ENCODE measurements at regions not wholly inside any gene's neighbourhood (a gene's known extent, or its start where the extent isn't known, plus 50 kb on each side); places are given as distances from the start of the nearest gene placed in this dataset.

DNA sequence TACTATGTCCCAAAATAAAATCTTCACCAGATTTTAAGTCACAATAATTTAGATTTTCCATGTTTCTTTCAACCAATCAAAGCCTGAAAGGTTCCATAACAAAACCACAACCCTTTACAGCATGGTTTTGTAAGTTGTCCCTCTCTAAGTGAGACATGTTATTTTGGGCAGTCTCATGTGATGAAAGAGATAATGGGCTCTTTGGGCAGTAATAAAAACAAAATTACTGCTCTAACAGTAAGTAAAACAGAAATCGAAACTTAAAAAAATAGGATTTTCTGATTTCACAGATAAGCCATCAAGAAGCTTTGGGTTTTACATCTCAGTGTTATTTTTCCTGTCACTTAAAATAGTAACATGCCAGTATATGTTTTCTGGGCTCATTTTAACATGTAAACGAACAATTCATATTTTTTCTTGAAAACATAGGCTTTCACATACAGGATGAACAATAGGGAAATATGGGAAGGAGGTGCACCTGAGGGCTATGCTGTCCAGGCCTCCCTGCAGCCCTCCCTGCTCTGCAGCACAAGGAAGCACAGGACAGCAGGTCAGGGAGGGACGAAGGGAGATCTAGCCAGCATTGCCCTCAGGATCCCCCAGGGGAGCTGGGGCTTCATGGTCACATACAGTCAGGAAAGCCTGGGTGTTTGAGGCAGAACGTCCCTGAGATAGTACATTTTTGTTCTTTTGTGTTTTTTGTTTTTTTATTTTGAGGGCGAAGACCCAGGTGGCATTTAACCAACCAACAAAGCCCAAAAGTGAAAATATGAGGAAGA, 157.4 kb downstream of the SHOX2 start:
- DNase-seq, result no peak
- intact Hi-C loops (cut with micrococcal nuclease), result no loop called here
- ChIA-PET CTCF (no interaction called here), POLR2A (no interaction called here)
- peaks cover 3% of the 10 kb centered on the region for H3K9me3 Mint-ChIP-seq
- H3K4me3 Mint-ChIP-seq, result no peak overlapping the region
- H3K27ac Mint-ChIP-seq, result no peak overlapping the region
- no peaks in the 10 kb centered on the region for H3K27me3 Mint-ChIP-seq
- no peaks in the 10 kb centered on the region for H3K4me1 Mint-ChIP-seq (ENCODE audit: low read depth)
- no peaks in the 10 kb centered on the region for H3K36me3 Mint-ChIP-seq

- Mint-ChIP-seq H3K4me1 (ENCODE audit: low read depth) (no peaks in the 10 kb centered on the region), H3K36me3 (no peaks in the 10 kb centered on the region), H3K27me3 (no peaks in the 10 kb centered on the region), H3K27ac (no peak overlapping the region), H3K4me3 (no peak overlapping the region), H3K9me3 (no peaks in the 10 kb centered on the region)
- intact Hi-C loops (cut with micrococcal nuclease), result no loop called here
- DNase-seq, result no peak
- ChIA-PET CTCF (no interaction called here), POLR2A (no interaction called here)
Observed at GRCh38 chr3:157939166-157939565, 167.1 kb downstream of the SHOX2 start.

DNA sequence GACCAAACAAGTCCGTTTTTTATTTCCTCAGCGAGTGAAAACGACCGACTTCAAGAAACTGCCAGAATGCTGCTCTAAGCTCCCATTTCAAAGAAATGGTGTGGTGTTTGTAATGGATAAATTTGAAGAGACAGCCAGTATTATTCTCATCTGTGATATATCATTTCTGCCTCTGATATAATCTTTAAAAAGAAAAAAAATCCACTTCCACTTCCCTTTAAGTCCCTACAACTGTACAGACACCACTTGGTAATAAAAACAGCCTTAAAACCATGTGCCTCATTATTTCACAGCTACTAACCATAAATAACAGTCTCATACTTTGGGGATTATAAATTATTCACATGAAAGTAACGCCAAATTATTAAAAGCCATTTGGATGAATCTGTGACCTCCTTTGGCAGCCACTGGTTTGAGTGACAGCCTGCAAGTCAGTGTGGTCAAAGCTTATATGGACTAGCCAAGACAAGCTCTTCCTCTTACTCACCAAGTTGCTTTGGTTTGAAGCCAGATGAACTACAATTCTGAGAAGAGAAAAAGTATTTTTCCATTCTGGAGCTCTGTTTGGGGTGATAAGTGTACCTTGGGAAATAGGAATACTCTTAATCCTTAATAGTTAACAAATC, 168.0 kb downstream of the SHOX2 start:
- H3K4me3 Mint-ChIP-seq, result no peak overlapping the region
- ChIA-PET CTCF (no interaction called here), POLR2A (no interaction called here)
- H3K36me3 Mint-ChIP-seq, result no peaks in the 10 kb centered on the region
- H3K4me1 Mint-ChIP-seq (ENCODE audit: low read depth), result no peaks in the 10 kb centered on the region
- intact Hi-C loops (cut with micrococcal nuclease), result no loop called here
- no peaks in the 10 kb centered on the region for H3K27me3 Mint-ChIP-seq
- H3K9me3 Mint-ChIP-seq, result no peaks in the 10 kb centered on the region
- H3K27ac Mint-ChIP-seq, result no peak overlapping the region
- no peak for DNase-seq

GRCh38 chr3:157931517-157931916, 174.7 kb downstream of the SHOX2 start:
- no peaks in the 10 kb centered on the region for H3K9me3 Mint-ChIP-seq

GRCh38 chr3:157930000-157930780, 176.0 kb downstream of the SHOX2 start:
- CTCF ChIA-PET, result no interaction called here
- Mint-ChIP-seq H3K4me1 (ENCODE audit: low read depth) (no peaks in the 10 kb centered on the region), H3K27me3 (no peaks in the 10 kb centered on the region), H3K27ac (no peak overlapping the region), H3K4me3 (no peak overlapping the region), H3K36me3 (no peaks in the 10 kb centered on the region), H3K9me3 (no peaks in the 10 kb centered on the region)
- DNase-seq, result no peak
- intact Hi-C loops (cut with micrococcal nuclease), result no loop called here
- POLR2A ChIA-PET, result no interaction called here

More at GRCh38 chr3:157931517-157931916, 174.7 kb downstream of the SHOX2 start:
- Mint-ChIP-seq H3K27me3 (no peaks in the 10 kb centered on the region), H3K36me3 (no peaks in the 10 kb centered on the region), H3K4me3 (no peak overlapping the region), H3K27ac (no peak overlapping the region), H3K4me1 (ENCODE audit: low read depth) (no peaks in the 10 kb centered on the region)
- DNase-seq, result no peak
- intact Hi-C loops (cut with micrococcal nuclease), result no loop called here
- CTCF ChIA-PET, result no interaction called here
- POLR2A ChIA-PET, result no interaction called here

GRCh38 chr3:157926822-157927221, 179.4 kb downstream of the SHOX2 start:
- Mint-ChIP-seq H3K9me3 (no peaks in the 10 kb centered on the region), H3K27me3 (no peaks in the 10 kb centered on the region)
- POLR2A ChIA-PET, result no interaction called here

GRCh38 chr3:157922614-157923013, 183.6 kb downstream of the SHOX2 start:
- POLR2A ChIA-PET, result no interaction called here
- H3K27me3 Mint-ChIP-seq, result no peaks in the 10 kb centered on the region
- no peaks in the 10 kb centered on the region for H3K9me3 Mint-ChIP-seq
- H3K4me3 Mint-ChIP-seq, result no peak overlapping the region
- H3K4me1 Mint-ChIP-seq (ENCODE audit: low read depth), result no peaks in the 10 kb centered on the region
- no peak overlapping the region for H3K27ac Mint-ChIP-seq
- intact Hi-C loops (cut with micrococcal nuclease), result no loop called here
- DNase-seq, result no peak
- CTCF ChIA-PET, result no interaction called here
- no peaks in the 10 kb centered on the region for H3K36me3 Mint-ChIP-seq

More at GRCh38 chr3:157926822-157927221, 179.4 kb downstream of the SHOX2 start:
- Mint-ChIP-seq H3K4me1 (ENCODE audit: low read depth) (no peaks in the 10 kb centered on the region), H3K4me3 (no peak overlapping the region), H3K27ac (no peak overlapping the region), H3K36me3 (no peaks in the 10 kb centered on the region)
- CTCF ChIA-PET, result no interaction called here
- intact Hi-C loops (cut with micrococcal nuclease), result no loop called here
- DNase-seq, result no peak

GRCh38 chr3:157921811-157922210, 184.4 kb downstream of the SHOX2 start:
- DNase-seq, result no peak
- POLR2A ChIA-PET, result no interaction called here
- no peaks in the 10 kb centered on the region for H3K4me1 Mint-ChIP-seq (ENCODE audit: low read depth)
- H3K27ac Mint-ChIP-seq, result no peak overlapping the region
- CTCF ChIA-PET, result no interaction called here
- no peaks in the 10 kb centered on the region for H3K27me3 Mint-ChIP-seq
- no peaks in the 10 kb centered on the region for H3K36me3 Mint-ChIP-seq
- no peak overlapping the region for H3K4me3 Mint-ChIP-seq
- no peaks in the 10 kb centered on the region for H3K9me3 Mint-ChIP-seq
- intact Hi-C loops (cut with micrococcal nuclease), result no loop called here

- DNase-seq, result no peak
- Mint-ChIP-seq H3K36me3 (no peaks in the 10 kb centered on the region), H3K4me3 (no peak overlapping the region), H3K9me3 (no peaks in the 10 kb centered on the region), H3K27me3 (no peaks in the 10 kb centered on the region), H3K4me1 (ENCODE audit: low read depth) (no peaks in the 10 kb centered on the region), H3K27ac (no peak overlapping the region)
- ChIA-PET POLR2A (no interaction called here), CTCF (no interaction called here)
- intact Hi-C loops (cut with micrococcal nuclease), result no loop called here
Observed at GRCh38 chr3:157920822-157921700, 185.2 kb downstream of the SHOX2 start.

DNA sequence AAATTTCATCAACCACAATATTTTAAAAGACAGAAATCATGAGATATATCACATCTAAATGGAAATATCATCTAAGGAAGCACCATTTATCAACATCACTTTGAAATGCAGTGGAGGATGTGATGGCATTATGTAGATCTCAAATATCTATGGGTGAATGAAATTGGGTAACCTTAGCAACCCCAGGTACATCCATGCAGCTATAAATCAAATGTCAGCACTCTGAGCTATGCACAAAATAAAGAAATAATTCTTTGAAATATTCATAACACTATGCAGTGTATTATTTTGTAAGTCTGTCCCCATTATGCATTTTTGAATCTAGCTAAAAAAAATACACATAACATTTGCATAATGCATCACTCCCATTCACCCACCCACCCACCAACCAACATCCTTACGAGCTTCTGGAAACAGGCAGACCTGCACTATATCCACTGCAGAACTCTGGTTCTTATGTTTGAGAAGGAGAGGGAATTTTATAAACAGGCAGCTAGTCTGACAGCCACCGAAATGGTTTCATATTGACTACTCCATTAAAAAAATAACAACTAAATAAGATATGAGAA, 186.8 kb downstream of the SHOX2 start:
- Mint-ChIP-seq H3K9me3 (no peaks in the 10 kb centered on the region), H3K4me3 (no peak overlapping the region), H3K4me1 (ENCODE audit: low read depth) (no peaks in the 10 kb centered on the region), H3K36me3 (no peaks in the 10 kb centered on the region), H3K27ac (no peak overlapping the region), H3K27me3 (no peaks in the 10 kb centered on the region)
- ChIA-PET CTCF (no interaction called here), POLR2A (no interaction called here)
- no peak for DNase-seq
- intact Hi-C loops (cut with micrococcal nuclease), result no loop called here

GRCh38 chr3:157918402-157918801, 187.8 kb downstream of the SHOX2 start:
- H3K36me3 Mint-ChIP-seq, result no peaks in the 10 kb centered on the region
- DNase-seq, result no peak
- no peaks in the 10 kb centered on the region for H3K4me1 Mint-ChIP-seq (ENCODE audit: low read depth)
- POLR2A ChIA-PET, result no interaction called here
- H3K27ac Mint-ChIP-seq, result no peak overlapping the region
- H3K4me3 Mint-ChIP-seq, result no peak overlapping the region
- intact Hi-C loops (cut with micrococcal nuclease), result no loop called here
- H3K27me3 Mint-ChIP-seq, result no peaks in the 10 kb centered on the region
- H3K9me3 Mint-ChIP-seq, result no peaks in the 10 kb centered on the region
- CTCF ChIA-PET, result interaction anchor here (0.6 kb wide), 1 partner anchor 1854 kb away, joined by 3 read pairs; no protein-coding TSS in a partner anchor

GRCh38 chr3:157916672-157917071, 189.5 kb downstream of the SHOX2 start:
- ChIA-PET CTCF (no interaction called here), POLR2A (no interaction called here)
- DNase-seq, result no peak
- Mint-ChIP-seq H3K27ac (no peak overlapping the region), H3K9me3 (no peaks in the 10 kb centered on the region), H3K36me3 (no peaks in the 10 kb centered on the region), H3K4me3 (no peak overlapping the region), H3K4me1 (ENCODE audit: low read depth) (no peaks in the 10 kb centered on the region), H3K27me3 (no peaks in the 10 kb centered on the region)
- intact Hi-C loops (cut with micrococcal nuclease), result no loop called here

Data from activated CD4-positive, alpha-beta memory T cell treated with anti-CD3 and anti-CD28 coated beads for 36 hours (primary cell).